GM12873 (cell line): ENCODE measurements at regions not wholly inside any gene's neighbourhood (a gene's known extent, or its start where the extent isn't known, plus 50 kb on each side); places are given as distances from the start of the nearest gene placed in this dataset.

Experiments
- TF ChIP-seq, protein P1 (sequence below): IDR thresholded peaks from 2 replicates; pipeline ENCODE4 v1.5.1; 2012; ENCODE audit warnings: low read depth, mild to moderate bottlenecking, moderate library complexity, low read length, control low read depth; ENCODE audit not compliant: insufficient read depth; ENCODE audit errors: missing control alignments

DNA sequence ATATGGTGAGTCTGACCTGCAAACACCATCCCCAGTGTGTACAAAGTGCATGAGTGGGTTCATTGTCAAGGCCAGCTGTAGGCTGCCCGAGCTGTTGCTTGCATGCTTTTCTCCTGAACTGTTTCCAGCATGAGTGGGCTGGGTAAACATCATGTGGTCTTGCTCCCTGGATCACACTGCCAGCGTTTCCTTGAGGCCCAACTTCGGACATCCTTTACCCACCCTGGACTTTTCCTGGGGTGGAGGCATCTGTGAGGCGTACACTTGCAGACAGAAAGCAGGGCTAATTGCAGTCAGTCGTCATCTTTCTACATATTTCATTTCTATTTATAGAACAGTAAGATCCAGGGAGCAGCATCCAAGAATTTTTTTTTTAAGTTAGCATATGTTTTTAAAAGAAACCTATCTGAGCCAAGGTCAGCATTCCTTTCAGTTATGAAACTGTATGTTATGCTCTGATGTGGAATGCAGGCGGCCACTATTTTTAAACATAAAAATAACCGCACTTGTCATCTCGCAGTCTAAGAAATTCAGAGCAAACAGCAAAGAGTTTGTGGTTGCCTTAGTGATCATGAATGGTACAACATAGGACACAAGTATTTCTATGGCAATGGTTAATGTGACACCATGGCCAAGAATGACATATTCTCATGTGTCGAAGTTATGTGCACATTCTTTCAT lies 106.5 kb upstream of the DMRT1 start:
- TF ChIP-seq, protein P1, sequence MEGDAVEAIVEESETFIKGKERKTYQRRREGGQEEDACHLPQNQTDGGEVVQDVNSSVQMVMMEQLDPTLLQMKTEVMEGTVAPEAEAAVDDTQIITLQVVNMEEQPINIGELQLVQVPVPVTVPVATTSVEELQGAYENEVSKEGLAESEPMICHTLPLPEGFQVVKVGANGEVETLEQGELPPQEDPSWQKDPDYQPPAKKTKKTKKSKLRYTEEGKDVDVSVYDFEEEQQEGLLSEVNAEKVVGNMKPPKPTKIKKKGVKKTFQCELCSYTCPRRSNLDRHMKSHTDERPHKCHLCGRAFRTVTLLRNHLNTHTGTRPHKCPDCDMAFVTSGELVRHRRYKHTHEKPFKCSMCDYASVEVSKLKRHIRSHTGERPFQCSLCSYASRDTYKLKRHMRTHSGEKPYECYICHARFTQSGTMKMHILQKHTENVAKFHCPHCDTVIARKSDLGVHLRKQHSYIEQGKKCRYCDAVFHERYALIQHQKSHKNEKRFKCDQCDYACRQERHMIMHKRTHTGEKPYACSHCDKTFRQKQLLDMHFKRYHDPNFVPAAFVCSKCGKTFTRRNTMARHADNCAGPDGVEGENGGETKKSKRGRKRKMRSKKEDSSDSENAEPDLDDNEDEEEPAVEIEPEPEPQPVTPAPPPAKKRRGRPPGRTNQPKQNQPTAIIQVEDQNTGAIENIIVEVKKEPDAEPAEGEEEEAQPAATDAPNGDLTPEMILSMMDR: no peak

DNA sequence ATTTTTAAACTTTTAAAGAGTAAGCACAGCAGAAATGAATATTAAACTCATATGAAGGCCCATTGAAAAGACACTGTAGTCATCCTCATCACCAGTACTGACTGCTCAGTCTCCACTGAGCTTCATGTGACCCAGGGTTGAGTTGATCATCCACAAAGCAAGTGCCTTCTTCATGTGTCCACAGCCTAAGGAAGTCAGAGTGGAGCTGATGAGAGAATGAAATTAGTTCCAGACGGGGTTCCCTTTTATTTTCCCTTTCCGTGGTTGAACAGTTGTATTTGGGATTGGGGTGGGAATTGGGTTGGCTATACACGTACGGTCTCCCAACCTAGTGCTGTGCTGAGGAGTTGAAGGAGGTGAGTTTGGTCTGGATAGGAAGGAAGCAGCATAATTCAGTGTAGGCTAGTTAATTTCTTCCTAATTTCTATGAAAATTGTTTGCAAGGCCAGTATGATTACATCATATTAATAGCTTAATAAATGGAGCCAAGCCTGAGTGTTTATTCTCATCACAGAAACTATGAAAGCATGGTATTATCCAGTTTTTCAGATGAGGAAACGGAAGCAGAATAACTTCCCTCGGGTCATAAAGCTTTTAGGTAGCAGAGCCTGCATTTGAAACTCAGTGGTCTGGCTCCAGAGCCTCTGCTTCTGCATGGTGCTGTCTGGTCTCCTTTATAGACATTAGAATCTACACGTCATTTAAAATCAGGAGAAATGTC lies 103.9 kb upstream of the DMRT1 start:
- TF ChIP-seq, protein P1: no peak

DNA sequence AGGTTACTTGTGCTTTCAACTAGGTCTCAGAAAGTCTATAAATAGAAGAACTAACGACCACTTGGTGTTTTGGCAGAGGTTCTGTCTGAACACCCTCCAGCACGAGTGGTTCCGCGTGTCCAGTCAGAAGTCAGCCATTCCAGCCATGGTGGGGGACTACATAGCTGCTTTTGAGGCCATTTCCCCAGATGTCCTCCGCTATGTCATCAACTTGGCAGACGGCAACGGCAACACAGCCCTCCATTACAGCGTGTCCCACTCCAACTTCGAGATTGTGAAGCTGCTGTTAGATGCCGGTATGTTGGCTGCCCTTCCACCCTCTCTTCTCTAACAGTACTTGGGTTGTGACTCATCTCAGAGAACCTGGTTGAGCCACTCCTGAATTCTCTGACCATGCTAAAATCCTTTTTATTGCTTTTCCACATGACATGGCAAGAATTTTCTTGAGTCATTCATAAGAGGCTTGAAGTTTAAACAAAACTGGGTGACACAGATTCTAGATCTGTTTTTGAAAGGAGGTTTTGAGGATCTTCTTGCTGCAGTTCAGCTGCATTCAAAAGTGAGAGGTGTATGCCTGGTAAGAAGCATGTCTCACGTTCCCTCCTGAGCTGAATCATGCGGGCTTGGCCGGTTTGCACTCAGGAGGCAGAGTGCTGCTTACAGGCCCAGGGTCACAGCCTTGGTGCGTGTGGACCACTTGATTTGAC lies 103.1 kb upstream of the DMRT1 start:
- TF ChIP-seq, protein P1: no peak

DNA sequence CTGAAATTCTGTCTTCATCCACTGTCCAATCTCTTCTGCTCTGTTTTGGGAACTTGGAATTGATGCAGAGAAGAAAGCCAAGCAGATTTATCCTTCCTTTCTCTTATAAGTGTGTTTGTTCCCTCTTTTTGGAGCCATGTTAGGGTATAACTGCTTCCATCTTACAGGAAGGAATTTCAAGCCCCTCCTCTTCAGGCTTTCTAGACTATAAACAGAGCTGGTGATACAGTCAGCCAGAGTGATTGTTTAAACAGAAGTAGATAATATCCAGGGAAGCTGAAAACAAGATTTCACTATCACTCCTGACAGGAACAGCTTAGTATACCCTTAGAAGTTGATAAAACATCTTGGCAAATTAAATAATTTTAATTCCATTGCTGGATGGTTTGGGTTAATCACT lies 102.1 kb upstream of the DMRT1 start:
- TF ChIP-seq, protein P1: no peak

GRCh38 chr9:740221-740620 lies 101.3 kb upstream of the DMRT1 start:
- TF ChIP-seq, protein P1: no peak

DNA sequence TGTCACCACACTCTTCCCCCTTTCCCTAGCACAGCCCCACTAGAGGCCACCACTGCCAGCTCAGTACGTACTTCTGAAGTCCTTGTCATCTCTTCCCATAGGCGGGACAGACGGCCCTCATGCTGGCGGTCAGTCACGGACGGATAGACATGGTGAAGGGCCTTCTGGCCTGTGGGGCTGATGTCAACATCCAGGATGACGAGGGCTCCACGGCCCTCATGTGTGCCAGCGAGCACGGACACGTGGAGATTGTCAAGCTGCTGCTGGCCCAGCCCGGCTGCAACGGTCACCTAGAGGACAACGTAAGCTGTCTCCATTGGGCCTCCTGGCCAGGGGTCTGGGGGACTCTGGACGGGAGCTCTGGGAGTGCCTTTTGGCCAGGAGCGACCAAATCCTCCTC lies 99.4 kb upstream of the DMRT1 start:
- TF ChIP-seq, protein P1: no peak

DNA sequence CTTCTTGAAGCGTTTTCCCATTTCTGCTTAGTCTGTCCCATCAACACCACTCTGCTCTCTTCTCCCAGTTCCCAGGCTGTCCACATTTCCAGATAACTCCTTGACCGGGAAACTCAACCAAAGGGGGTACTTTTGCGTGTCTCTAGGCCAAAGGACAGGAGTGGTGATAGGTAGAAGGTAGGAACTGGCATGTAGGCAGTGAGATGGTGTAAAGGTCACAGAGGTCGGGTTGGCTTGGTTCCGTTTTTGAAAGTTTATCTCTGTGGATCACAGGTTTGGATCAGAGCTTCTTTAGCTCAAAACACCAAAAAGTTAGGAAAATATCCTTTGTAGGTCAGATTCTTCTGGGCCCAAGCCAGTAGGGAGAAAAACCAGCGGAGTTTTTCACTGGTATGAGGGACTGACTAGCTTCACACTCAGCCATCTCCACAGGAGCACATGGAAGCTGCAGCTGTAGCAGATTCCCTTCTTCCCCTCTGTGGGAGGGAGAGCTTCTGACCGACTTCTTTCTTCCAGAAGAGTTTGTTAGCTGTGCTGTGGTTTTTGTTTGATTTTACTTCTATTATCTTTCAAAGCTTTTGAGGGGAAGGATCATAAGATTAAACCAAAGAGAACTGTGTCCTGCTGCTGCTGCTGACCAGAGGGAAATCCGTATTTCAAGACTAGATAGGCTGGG lies 98.4 kb upstream of the DMRT1 start:
- TF ChIP-seq, protein P1: no peak
